NB4 (cell line): ENCODE measurements at regions not wholly inside any gene's neighbourhood (a gene's known extent, or its start where the extent isn't known, plus 50 kb on each side); places are given as distances from the start of the nearest gene placed in this dataset.
"Not testable (repeated sequence)": the region's sequence is repeated elsewhere in the genome, so short reads cannot be mapped to it uniquely, and the experiment has no call there.

Source experiments
- CTCF ChIP-seq: IDR thresholded peaks from one replicate; pipeline ENCODE4 v1.5.1; 2012; ENCODE audit warnings: low read depth, low read length
- MAX ChIP-seq: IDR thresholded peaks from 2 replicates; pipeline ENCODE4 v1.6.1; 2011; ENCODE audit warnings: low read depth, low read length
- MYC ChIP-seq: IDR thresholded peaks from 2 replicates; pipeline ENCODE4 v1.6.1; 2011; ENCODE audit warnings: low read depth, low read length
- POLR2A ChIP-seq: IDR thresholded peaks from 2 replicates; pipeline ENCODE4 v1.6.1; 2011; ENCODE audit warnings: mild to moderate bottlenecking; ENCODE audit not compliant: insufficient read length; ENCODE audit errors: extremely low read depth

- not testable (repeated sequence) for TF ChIP-seq POLR2A, CTCF, MAX, MYC
These were observed 231.1 kb downstream of the POTEH start for GRCh38 chr22:15920941-15921340.
